ENCODE measurements at regions not wholly inside any gene's neighbourhood (a gene's known extent, or its start where the extent isn't known, plus 50 kb on each side); places are given as distances from the start of the nearest gene placed in this dataset.

DNA sequence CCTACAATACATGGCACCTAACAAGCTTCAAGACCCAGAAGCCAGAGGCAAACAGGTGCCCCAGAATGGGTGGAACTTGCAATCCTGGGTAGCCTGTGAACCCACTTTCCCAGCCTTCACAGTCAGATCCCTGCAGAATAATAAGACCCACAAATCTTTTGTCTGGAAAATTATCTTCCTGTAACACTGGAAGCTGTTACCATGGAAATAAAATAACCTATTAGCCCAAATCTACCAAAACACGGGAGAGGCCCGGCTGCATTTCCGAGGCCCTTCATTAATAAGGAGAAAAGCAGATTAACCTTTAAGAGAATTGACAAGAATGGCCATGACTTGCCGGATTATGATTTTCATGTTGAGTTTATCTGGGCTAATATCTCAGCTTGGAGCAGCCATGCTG is 256.1 kb upstream of the PROK2 start:
- TF ChIP-seq MXI1 (IDR thresholded peaks at IDR 0.05; ENCODE audit: borderline replicate concordance, low read depth, low read length) (no peak), CTCF (conservative IDR thresholded peaks at IDR 0.05; ENCODE audit: low read depth, low read length) (no peak), MAFK (IDR thresholded peaks at IDR 0.05; ENCODE audit: low read depth, low read length) (no peak), BHLHE40 (IDR thresholded peaks at IDR 0.05; ENCODE audit: low read depth, low read length) (no peak), POLR2A (IDR thresholded peaks at IDR 0.05; ENCODE audit: low read depth, low read length) (no peak), RAD21 (IDR thresholded peaks at IDR 0.05; ENCODE audit: low read length) (no peak), RFX5 (IDR thresholded peaks at IDR 0.05; ENCODE audit: low read depth, low read length) (no peak), NFE2L2 (IDR thresholded peaks at IDR 0.05; ENCODE audit: low read depth, low read length) (no peak)

Measured in IMR-90 (cell line).